ENCODE measurements at regions not wholly inside any gene's neighbourhood (a gene's known extent, or its start where the extent isn't known, plus 50 kb on each side); places are given as distances from the start of the nearest gene placed in this dataset.

GRCh38 chr2:66987733-66988132, 409.4 kb upstream of the ETAA1 start:
- H3K4me3 Mint-ChIP-seq (ENCODE audit: unreplicated experiment), result no peak overlapping the region
- TF ChIP-seq, protein P1, sequence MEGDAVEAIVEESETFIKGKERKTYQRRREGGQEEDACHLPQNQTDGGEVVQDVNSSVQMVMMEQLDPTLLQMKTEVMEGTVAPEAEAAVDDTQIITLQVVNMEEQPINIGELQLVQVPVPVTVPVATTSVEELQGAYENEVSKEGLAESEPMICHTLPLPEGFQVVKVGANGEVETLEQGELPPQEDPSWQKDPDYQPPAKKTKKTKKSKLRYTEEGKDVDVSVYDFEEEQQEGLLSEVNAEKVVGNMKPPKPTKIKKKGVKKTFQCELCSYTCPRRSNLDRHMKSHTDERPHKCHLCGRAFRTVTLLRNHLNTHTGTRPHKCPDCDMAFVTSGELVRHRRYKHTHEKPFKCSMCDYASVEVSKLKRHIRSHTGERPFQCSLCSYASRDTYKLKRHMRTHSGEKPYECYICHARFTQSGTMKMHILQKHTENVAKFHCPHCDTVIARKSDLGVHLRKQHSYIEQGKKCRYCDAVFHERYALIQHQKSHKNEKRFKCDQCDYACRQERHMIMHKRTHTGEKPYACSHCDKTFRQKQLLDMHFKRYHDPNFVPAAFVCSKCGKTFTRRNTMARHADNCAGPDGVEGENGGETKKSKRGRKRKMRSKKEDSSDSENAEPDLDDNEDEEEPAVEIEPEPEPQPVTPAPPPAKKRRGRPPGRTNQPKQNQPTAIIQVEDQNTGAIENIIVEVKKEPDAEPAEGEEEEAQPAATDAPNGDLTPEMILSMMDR (IDR thresholded peaks at IDR 0.05; ENCODE audit: unreplicated experiment), result no peak
- no peak overlapping the region for H3K27ac Mint-ChIP-seq (ENCODE audit: unreplicated experiment)
- no peaks in the 10 kb centered on the region for H3K36me3 Mint-ChIP-seq (ENCODE audit: low read depth, unreplicated experiment)
- no peaks in the 10 kb centered on the region for H3K27me3 Mint-ChIP-seq (ENCODE audit: unreplicated experiment)
- H3K4me1 Mint-ChIP-seq (ENCODE audit: unreplicated experiment), result no peaks in the 10 kb centered on the region
- H3K9me3 Mint-ChIP-seq (ENCODE audit: unreplicated experiment), result no peaks in the 10 kb centered on the region
- DNase-seq (ENCODE audit: low spot score), result no peak

GRCh38 chr2:66994654-66995053, 402.5 kb upstream of the ETAA1 start:
- Mint-ChIP-seq H3K4me1 (ENCODE audit: unreplicated experiment) (no peaks in the 10 kb centered on the region), H3K9me3 (ENCODE audit: unreplicated experiment) (no peaks in the 10 kb centered on the region), H3K4me3 (ENCODE audit: unreplicated experiment) (no peak overlapping the region), H3K27ac (ENCODE audit: unreplicated experiment) (no peak overlapping the region), H3K36me3 (ENCODE audit: low read depth, unreplicated experiment) (no peaks in the 10 kb centered on the region), H3K27me3 (ENCODE audit: unreplicated experiment) (peaks cover 1% of the 10 kb centered on the region)
- TF ChIP-seq, protein P1 (IDR thresholded peaks at IDR 0.05; ENCODE audit: unreplicated experiment), result no peak
- no peak for DNase-seq (ENCODE audit: low spot score)

- Mint-ChIP-seq H3K36me3 (ENCODE audit: low read depth, unreplicated experiment) (no peaks in the 10 kb centered on the region), H3K27me3 (ENCODE audit: unreplicated experiment) (peaks cover 1% of the 10 kb centered on the region), H3K4me1 (ENCODE audit: unreplicated experiment) (no peaks in the 10 kb centered on the region), H3K27ac (ENCODE audit: unreplicated experiment) (no peak overlapping the region), H3K4me3 (ENCODE audit: unreplicated experiment) (no peak overlapping the region), H3K9me3 (ENCODE audit: unreplicated experiment) (no peaks in the 10 kb centered on the region)
- TF ChIP-seq, protein P1 (IDR thresholded peaks at IDR 0.05; ENCODE audit: unreplicated experiment), result no peak
- no peak for DNase-seq (ENCODE audit: low spot score)
Observed at GRCh38 chr2:66995636-66996035, 401.5 kb upstream of the ETAA1 start.

- H3K4me3 Mint-ChIP-seq (ENCODE audit: unreplicated experiment), result no peak overlapping the region
- DNase-seq (ENCODE audit: low spot score), result no peak
- TF ChIP-seq, protein P1 (IDR thresholded peaks at IDR 0.05; ENCODE audit: unreplicated experiment), result no peak
- no peak overlapping the region for H3K27ac Mint-ChIP-seq (ENCODE audit: unreplicated experiment)
- peaks cover 1% of the 10 kb centered on the region for H3K27me3 Mint-ChIP-seq (ENCODE audit: unreplicated experiment)
- H3K9me3 Mint-ChIP-seq (ENCODE audit: unreplicated experiment), result no peaks in the 10 kb centered on the region
- H3K36me3 Mint-ChIP-seq (ENCODE audit: low read depth, unreplicated experiment), result no peaks in the 10 kb centered on the region
- H3K4me1 Mint-ChIP-seq (ENCODE audit: unreplicated experiment), result no peaks in the 10 kb centered on the region
Observed at GRCh38 chr2:67002618-67003371, 394.3 kb upstream of the ETAA1 start.

GRCh38 chr2:67006373-67006960, 390.7 kb upstream of the ETAA1 start:
- Mint-ChIP-seq H3K9me3 (ENCODE audit: unreplicated experiment) (no peaks in the 10 kb centered on the region), H3K4me3 (ENCODE audit: unreplicated experiment) (no peak overlapping the region), H3K4me1 (ENCODE audit: unreplicated experiment) (no peaks in the 10 kb centered on the region), H3K27me3 (ENCODE audit: unreplicated experiment) (no peaks in the 10 kb centered on the region), H3K36me3 (ENCODE audit: low read depth, unreplicated experiment) (no peaks in the 10 kb centered on the region), H3K27ac (ENCODE audit: unreplicated experiment) (no peak overlapping the region)
- no peak for DNase-seq (ENCODE audit: low spot score)
- TF ChIP-seq, protein P1 (IDR thresholded peaks at IDR 0.05; ENCODE audit: unreplicated experiment), result no peak

All from endothelial cell (in vitro differentiated cells).